Stimulated activated CD4-positive, alpha-beta T cell treated with anti-CD3 and anti-CD28 coated beads, Interleukin-12 subunit alpha, Interleukin-12 subunit beta, amount 100 ng/mL, for 24 hours (primary cell): ENCODE measurements at regions not wholly inside any gene's neighbourhood (a gene's known extent, or its start where the extent isn't known, plus 50 kb on each side); places are given as distances from the start of the nearest gene placed in this dataset.
"Not testable (repeated sequence)": the region's sequence is repeated elsewhere in the genome, so short reads cannot be mapped to it uniquely, and the experiment has no call there.

Experiments
- DNase-seq, 2 experiments: peaks; one replicate each; pipeline ENCODE4 v3.0.0-alpha.2; 2020; ENCODE audit warnings: low read depth in 2 of 2

GRCh38 chr10:65765006-65765541 is 1160.8 kb upstream of the LRRTM3 start:
- no peak for DNase-seq

GRCh38 chr10:65769828-65770227 is 1156.0 kb upstream of the LRRTM3 start:
- DNase-seq: no peak

GRCh38 chr10:65778753-65779152 is 1147.1 kb upstream of the LRRTM3 start:
- no peak for DNase-seq

- no peak for DNase-seq
Observed at GRCh38 chr10:65779985-65780384, 1145.9 kb upstream of the LRRTM3 start.

- no peak for DNase-seq
Observed at GRCh38 chr10:65786279-65786678, 1139.6 kb upstream of the LRRTM3 start.

GRCh38 chr10:65787571-65787970 is 1138.3 kb upstream of the LRRTM3 start:
- no peak for DNase-seq

GRCh38 chr10:65788271-65788670 is 1137.6 kb upstream of the LRRTM3 start:
- DNase-seq: no peak

GRCh38 chr10:65791979-65792378 is 1133.9 kb upstream of the LRRTM3 start:
- DNase-seq: no peak

- DNase-seq: no peak
Observed at GRCh38 chr10:65793738-65794425, 1132.0 kb upstream of the LRRTM3 start.

- not testable (repeated sequence) for DNase-seq
Observed at GRCh38 chr10:65794861-65795260, 1131.0 kb upstream of the LRRTM3 start.

- no peak for DNase-seq
Observed at GRCh38 chr10:65796472-65796871, 1129.4 kb upstream of the LRRTM3 start.

GRCh38 chr10:65798133-65798532 is 1127.7 kb upstream of the LRRTM3 start:
- DNase-seq: no peak

- no peak for DNase-seq
Observed at GRCh38 chr10:65802391-65802790, 1123.4 kb upstream of the LRRTM3 start.

- no peak for DNase-seq
Observed at GRCh38 chr10:65805511-65805910, 1120.3 kb upstream of the LRRTM3 start.

GRCh38 chr10:65805993-65806392 is 1119.8 kb upstream of the LRRTM3 start:
- DNase-seq: no peak

GRCh38 chr10:65808687-65809333 is 1117.0 kb upstream of the LRRTM3 start:
- DNase-seq: no peak

GRCh38 chr10:65811931-65812525 is 1113.8 kb upstream of the LRRTM3 start:
- DNase-seq: no peak

- DNase-seq: no peak
Observed at GRCh38 chr10:65816536-65816935, 1109.3 kb upstream of the LRRTM3 start.

GRCh38 chr10:65818990-65819389 is 1106.8 kb upstream of the LRRTM3 start:
- no peak for DNase-seq

- DNase-seq: no peak
Observed at GRCh38 chr10:65827359-65827758, 1098.5 kb upstream of the LRRTM3 start.

- no peak for DNase-seq
Observed at GRCh38 chr10:65838811-65839210, 1087.0 kb upstream of the LRRTM3 start.

GRCh38 chr10:65843203-65843602 is 1082.6 kb upstream of the LRRTM3 start:
- DNase-seq: no peak

GRCh38 chr10:65845916-65846315 is 1079.9 kb upstream of the LRRTM3 start:
- no peak for DNase-seq
